Suppressor macrophage treated with lipopolysaccharide for 1 hour (primary cell): ENCODE measurements at regions not wholly inside any gene's neighbourhood (a gene's known extent, or its start where the extent isn't known, plus 50 kb on each side); places are given as distances from the start of the nearest gene placed in this dataset.

Source experiments
- DNase-seq, 3 donors: peaks; one replicate each; pipeline ENCODE4 v3.0.0-alpha.2; 2020 to 2022

- no peak for DNase-seq
Observed at GRCh38 chr12:19627719-19628118, 188.4 kb downstream of the AEBP2 start.

- DNase-seq = no peak
Observed at GRCh38 chr12:19630536-19630935, 191.2 kb downstream of the AEBP2 start.

- no peak for DNase-seq
Observed at GRCh38 chr12:19633194-19633593, 193.9 kb downstream of the AEBP2 start.

- no peak for DNase-seq
Observed at GRCh38 chr12:19633641-19634040, 194.3 kb downstream of the AEBP2 start.

GRCh38 chr12:19639781-19640415 is 200.6 kb downstream of the AEBP2 start:
- no peak for DNase-seq

- DNase-seq = no peak
Observed at GRCh38 chr12:19641235-19642080, 202.2 kb downstream of the AEBP2 start.

GRCh38 chr12:19642345-19642744 is 203.1 kb downstream of the AEBP2 start:
- peak; percentile 55 to 67 (median 63) for DNase-seq

GRCh38 chr12:19643635-19644034 is 204.3 kb downstream of the AEBP2 start:
- peak; percentile 29 to 49 (median 34) for DNase-seq

GRCh38 chr12:19644571-19644970 is 205.3 kb downstream of the AEBP2 start:
- DNase-seq = no peak

- no peak for DNase-seq
Observed at GRCh38 chr12:19645823-19646222, 206.5 kb downstream of the AEBP2 start.

- DNase-seq = peak; percentile 68 to 84 (median 77)
Observed at GRCh38 chr12:19646599-19646998, 207.3 kb downstream of the AEBP2 start.

- DNase-seq = peak; percentile 66 to 75 (median 74)
Observed at GRCh38 chr12:19647806-19648556, 208.7 kb downstream of the AEBP2 start.

GRCh38 chr12:19648591-19648990 is 209.3 kb downstream of the AEBP2 start:
- peak; percentile 48 to 66 (median 64) for DNase-seq

- DNase-seq = no peak
Observed at GRCh38 chr12:19652386-19652785, 213.1 kb downstream of the AEBP2 start.

- DNase-seq = no peak
Observed at GRCh38 chr12:19654650-19655376, 215.5 kb downstream of the AEBP2 start.

- no peak for DNase-seq
Observed at GRCh38 chr12:19657118-19657731, 217.9 kb downstream of the AEBP2 start.

- DNase-seq = no peak
Observed at GRCh38 chr12:19657732-19658130, 218.4 kb downstream of the AEBP2 start.

- DNase-seq = no peak
Observed at GRCh38 chr12:19659086-19659485, 219.8 kb downstream of the AEBP2 start.

GRCh38 chr12:19659501-19659900 is 220.2 kb downstream of the AEBP2 start:
- no peak for DNase-seq

GRCh38 chr12:19665121-19665900 is 226.0 kb downstream of the AEBP2 start:
- no peak for DNase-seq

GRCh38 chr12:19666070-19666469 is 226.8 kb downstream of the AEBP2 start:
- DNase-seq = no peak

- DNase-seq = no peak
Observed at GRCh38 chr12:19669793-19670192, 230.5 kb downstream of the AEBP2 start.
